ENCODE measurements at regions not wholly inside any gene's neighbourhood (a gene's known extent, or its start where the extent isn't known, plus 50 kb on each side); places are given as distances from the start of the nearest gene placed in this dataset.
"Not testable (repeated sequence)": the region's sequence is repeated elsewhere in the genome, so short reads cannot be mapped to it uniquely, and the experiment has no call there.

DNA sequence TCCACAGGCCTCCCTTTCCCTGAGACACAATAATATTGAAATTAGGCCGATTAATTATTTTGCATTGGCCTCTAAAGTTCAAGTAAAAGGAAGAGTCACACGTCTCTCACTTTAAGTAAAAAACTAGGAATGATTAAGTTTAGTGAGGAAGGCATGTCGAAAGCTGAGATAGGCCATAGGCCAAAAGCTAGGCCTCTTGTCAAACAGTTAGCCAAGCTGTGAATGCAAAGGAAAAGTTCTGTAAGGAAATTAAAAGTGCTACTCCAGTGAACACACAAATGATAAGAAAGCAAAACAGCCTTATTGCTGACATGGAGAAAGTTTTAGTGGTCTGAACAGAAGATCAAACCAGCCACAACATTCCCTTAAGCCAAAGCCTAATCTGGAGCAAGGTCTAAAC, 91.4 kb upstream of the ZC3H11B start:
- H3K27ac Mint-ChIP-seq; H3K9me3 Mint-ChIP-seq; H3K27me3 Mint-ChIP-seq; H3K4me3 Mint-ChIP-seq; H3K36me3 Mint-ChIP-seq (ENCODE audit: low read depth); ATAC-seq (replicated peaks); H3K4me1 Mint-ChIP-seq: not testable (repeated sequence)

GRCh38 chr1:219703368-219703639, 90.4 kb upstream of the ZC3H11B start:
- Mint-ChIP-seq H3K4me3 (no peak overlapping the region), H3K27me3 (no peaks in the 10 kb centered on the region), H3K9me3 (peaks cover 6% of the 10 kb centered on the region), H3K4me1 (no peaks in the 10 kb centered on the region), H3K36me3 (ENCODE audit: low read depth) (no peaks in the 10 kb centered on the region), H3K27ac (no peak overlapping the region)
- no peak for ATAC-seq (replicated peaks)

GRCh38 chr1:219701476-219701875, 88.6 kb upstream of the ZC3H11B start:
- no peak for ATAC-seq (replicated peaks)
- Mint-ChIP-seq H3K27ac (no peak overlapping the region), H3K4me3 (no peak overlapping the region), H3K36me3 (ENCODE audit: low read depth) (no peaks in the 10 kb centered on the region), H3K4me1 (no peaks in the 10 kb centered on the region), H3K9me3 (peaks cover 2% of the 10 kb centered on the region), H3K27me3 (no peaks in the 10 kb centered on the region)

DNA sequence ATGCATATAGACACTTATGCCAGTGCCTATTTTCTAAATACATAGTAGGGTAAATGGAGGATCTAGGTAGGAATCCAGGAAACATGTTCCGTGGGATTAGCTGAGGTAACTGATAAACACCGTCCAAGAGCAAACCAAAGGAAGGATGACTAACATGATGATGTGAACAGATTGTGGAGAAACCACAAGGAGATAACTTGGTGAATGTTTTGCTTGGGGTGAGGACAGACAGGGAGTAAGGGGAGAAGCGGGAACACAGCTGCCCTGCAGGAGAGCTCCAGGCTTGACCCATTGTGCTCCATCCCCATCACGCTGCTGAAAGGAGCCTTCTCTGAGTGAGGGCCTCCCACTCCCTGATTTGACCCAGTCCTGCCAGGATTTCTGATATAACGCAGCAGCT, 87.0 kb upstream of the ZC3H11B start:
- H3K9me3 Mint-ChIP-seq, result no peaks in the 10 kb centered on the region
- ATAC-seq (replicated peaks), result no peak
- H3K27me3 Mint-ChIP-seq, result no peaks in the 10 kb centered on the region
- no peak overlapping the region for H3K4me3 Mint-ChIP-seq
- H3K27ac Mint-ChIP-seq, result no peak overlapping the region
- no peaks in the 10 kb centered on the region for H3K4me1 Mint-ChIP-seq
- H3K36me3 Mint-ChIP-seq (ENCODE audit: low read depth), result no peaks in the 10 kb centered on the region

- no peak for ATAC-seq (replicated peaks)
- no peaks in the 10 kb centered on the region for H3K36me3 Mint-ChIP-seq (ENCODE audit: low read depth)
- no peaks in the 10 kb centered on the region for H3K27me3 Mint-ChIP-seq
- H3K4me1 Mint-ChIP-seq, result no peaks in the 10 kb centered on the region
- H3K27ac Mint-ChIP-seq, result no peak overlapping the region
- H3K4me3 Mint-ChIP-seq, result no peak overlapping the region
- H3K9me3 Mint-ChIP-seq, result peaks cover 3% of the 10 kb centered on the region
Observed at GRCh38 chr1:219697682-219698081, 84.8 kb upstream of the ZC3H11B start.

GRCh38 chr1:219692981-219693380, 80.1 kb upstream of the ZC3H11B start:
- H3K4me3 Mint-ChIP-seq, result no peak overlapping the region
- H3K4me1 Mint-ChIP-seq, result no peaks in the 10 kb centered on the region
- no peaks in the 10 kb centered on the region for H3K36me3 Mint-ChIP-seq (ENCODE audit: low read depth)
- no peak for ATAC-seq (replicated peaks)
- H3K27ac Mint-ChIP-seq, result no peak overlapping the region
- H3K27me3 Mint-ChIP-seq, result no peaks in the 10 kb centered on the region
- H3K9me3 Mint-ChIP-seq, result peaks cover 6% of the 10 kb centered on the region

GRCh38 chr1:219689774-219690173, 76.9 kb upstream of the ZC3H11B start:
- ATAC-seq (replicated peaks), result no peak
- Mint-ChIP-seq H3K4me3 (no peak overlapping the region), H3K27me3 (no peaks in the 10 kb centered on the region), H3K4me1 (no peaks in the 10 kb centered on the region), H3K9me3 (peaks cover 6% of the 10 kb centered on the region), H3K36me3 (ENCODE audit: low read depth) (no peaks in the 10 kb centered on the region), H3K27ac (no peak overlapping the region)

GRCh38 chr1:219687779-219688178, 74.9 kb upstream of the ZC3H11B start:
- Mint-ChIP-seq H3K4me3 (no peak overlapping the region), H3K27me3 (no peaks in the 10 kb centered on the region), H3K27ac (no peak overlapping the region), H3K4me1 (no peaks in the 10 kb centered on the region), H3K36me3 (ENCODE audit: low read depth) (no peaks in the 10 kb centered on the region), H3K9me3 (peaks cover 3% of the 10 kb centered on the region)
- ATAC-seq (replicated peaks), result no peak

GRCh38 chr1:219686171-219686570, 73.3 kb upstream of the ZC3H11B start:
- no peak for ATAC-seq (replicated peaks)
- Mint-ChIP-seq H3K9me3 (peaks cover 3% of the 10 kb centered on the region), H3K36me3 (ENCODE audit: low read depth) (no peaks in the 10 kb centered on the region)

DNA sequence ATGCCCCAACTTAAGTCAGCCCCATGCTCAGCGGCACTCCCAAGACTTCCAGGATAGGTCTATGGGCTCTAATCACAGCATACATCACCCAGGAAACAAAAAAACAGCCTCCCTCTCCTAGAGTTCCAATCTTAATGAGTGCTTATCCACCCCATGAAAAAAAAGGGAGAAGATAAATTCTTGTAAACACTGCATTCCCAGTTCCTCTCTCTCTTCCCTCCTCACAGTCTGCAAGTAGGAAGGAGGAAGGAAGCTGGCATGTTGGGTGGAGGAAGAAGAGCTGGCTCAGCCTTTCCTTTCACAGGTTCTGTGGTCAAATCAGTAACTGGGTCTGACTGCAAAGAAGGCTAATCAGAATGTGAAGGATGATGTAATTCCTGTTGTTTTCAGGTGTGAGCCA, 69.9 kb upstream of the ZC3H11B start:
- no peaks in the 10 kb centered on the region for H3K4me1 Mint-ChIP-seq
- H3K9me3 Mint-ChIP-seq, result no peaks in the 10 kb centered on the region
- no peak for ATAC-seq (replicated peaks)
- H3K36me3 Mint-ChIP-seq (ENCODE audit: low read depth), result no peaks in the 10 kb centered on the region
- no peak overlapping the region for H3K27ac Mint-ChIP-seq
- H3K27me3 Mint-ChIP-seq, result no peaks in the 10 kb centered on the region
- no peak overlapping the region for H3K4me3 Mint-ChIP-seq

More at GRCh38 chr1:219686171-219686570, 73.3 kb upstream of the ZC3H11B start:
- Mint-ChIP-seq H3K4me3 (no peak overlapping the region), H3K4me1 (no peaks in the 10 kb centered on the region), H3K27me3 (no peaks in the 10 kb centered on the region), H3K27ac (no peak overlapping the region)

DNA sequence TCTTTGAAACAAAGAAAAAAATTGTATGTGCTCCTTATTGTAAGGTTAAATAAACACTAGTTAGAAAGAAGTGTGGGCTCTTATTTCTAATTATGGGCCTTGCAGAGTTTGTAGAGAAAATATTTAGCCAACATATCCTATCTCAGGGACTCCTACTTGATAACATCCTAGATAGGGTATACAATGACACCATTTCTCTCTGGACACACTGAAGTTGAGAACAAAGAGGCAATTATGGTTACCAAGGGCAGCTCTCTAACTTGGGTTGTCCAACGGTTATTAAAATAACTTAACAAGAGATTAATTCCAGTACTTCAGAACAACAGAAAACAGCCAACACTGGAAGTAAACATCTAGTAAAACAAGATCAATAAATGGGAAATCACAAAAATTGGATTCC, 69.0 kb upstream of the ZC3H11B start:
- Mint-ChIP-seq H3K4me3 (no peak overlapping the region), H3K27ac (no peak overlapping the region), H3K36me3 (ENCODE audit: low read depth) (no peaks in the 10 kb centered on the region), H3K9me3 (no peaks in the 10 kb centered on the region), H3K4me1 (no peaks in the 10 kb centered on the region), H3K27me3 (no peaks in the 10 kb centered on the region)
- no peak for ATAC-seq (replicated peaks)

DNA sequence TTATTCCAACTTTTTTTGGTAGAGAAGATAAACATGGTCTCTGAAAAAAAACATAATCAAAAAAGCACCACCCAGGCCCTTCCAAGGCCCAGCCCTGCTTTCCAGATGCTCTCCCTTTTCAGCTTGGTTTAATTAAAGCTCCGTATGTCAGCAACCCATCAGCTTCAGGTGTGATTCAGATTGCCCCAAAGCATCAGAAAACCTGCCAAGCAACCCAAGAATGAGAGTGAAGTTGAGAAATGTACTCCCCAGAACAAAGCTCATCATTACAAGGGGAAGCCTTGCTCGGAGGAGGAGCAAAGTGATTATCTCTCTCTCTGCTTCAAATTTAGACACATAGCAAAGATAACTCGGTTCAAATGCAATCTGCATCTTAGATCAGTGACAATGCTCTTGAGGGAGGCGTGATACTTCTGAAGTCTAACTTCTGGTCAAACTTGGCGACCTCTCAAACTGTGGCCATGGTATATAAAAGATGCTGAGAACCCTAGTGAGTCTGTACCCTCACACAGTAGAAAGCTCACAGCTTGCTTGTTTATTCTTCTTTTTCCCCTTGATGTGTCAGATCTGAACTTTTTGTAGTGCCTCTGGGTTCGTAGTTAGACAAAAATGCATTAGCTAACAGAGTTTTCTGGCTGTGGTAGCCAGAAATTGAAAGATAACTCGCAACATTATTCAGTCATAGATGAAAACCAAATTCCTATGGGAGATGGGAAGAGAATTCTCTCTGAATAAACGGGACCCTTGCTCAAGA, 63.3 kb upstream of the ZC3H11B start:
- H3K4me1 Mint-ChIP-seq, result no peaks in the 10 kb centered on the region
- H3K36me3 Mint-ChIP-seq (ENCODE audit: low read depth), result no peaks in the 10 kb centered on the region
- no peak overlapping the region for H3K27ac Mint-ChIP-seq
- H3K9me3 Mint-ChIP-seq, result peaks cover 4% of the 10 kb centered on the region
- no peaks in the 10 kb centered on the region for H3K27me3 Mint-ChIP-seq
- H3K4me3 Mint-ChIP-seq, result no peak overlapping the region
- no peak for ATAC-seq (replicated peaks)

DNA sequence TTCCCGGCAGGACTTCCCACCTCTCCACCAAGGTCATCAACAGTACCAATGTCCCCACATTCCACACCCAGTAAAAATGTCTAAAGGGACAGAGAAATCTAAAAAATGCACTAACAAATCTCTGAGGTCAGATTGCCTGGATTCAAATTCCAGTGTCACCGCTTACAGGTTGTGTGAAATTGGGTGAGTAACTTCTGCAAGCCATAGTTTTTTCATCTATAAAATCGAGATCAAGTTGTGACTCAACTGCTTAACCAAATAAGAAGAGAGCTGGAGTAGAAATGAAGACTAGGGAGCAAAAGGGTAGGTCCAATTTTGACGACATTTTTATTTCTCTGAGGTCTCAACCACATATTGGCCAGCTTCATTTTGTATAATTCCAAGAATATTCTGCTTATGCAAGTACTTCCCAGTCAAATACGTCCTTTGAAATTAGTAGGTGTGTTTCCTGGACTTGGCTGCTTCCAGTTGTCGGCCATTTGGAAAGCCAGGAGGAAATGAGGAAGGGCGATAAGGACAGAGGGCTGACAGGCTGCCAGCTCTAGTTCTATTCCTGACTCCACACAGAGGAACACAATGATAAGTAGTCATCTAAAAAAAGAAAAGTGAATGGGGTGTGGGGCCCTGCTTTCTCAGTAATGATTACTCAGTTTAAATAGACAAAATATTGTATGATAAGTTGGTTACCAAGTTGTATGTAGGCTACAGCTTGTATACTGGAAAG, 57.7 kb upstream of the ZC3H11B start:
- H3K4me3 Mint-ChIP-seq, result no peak overlapping the region
- H3K36me3 Mint-ChIP-seq (ENCODE audit: low read depth), result no peaks in the 10 kb centered on the region

GRCh38 chr1:219669556-219669955, 56.7 kb upstream of the ZC3H11B start:
- Mint-ChIP-seq H3K9me3 (peaks cover 4% of the 10 kb centered on the region), H3K4me1 (no peaks in the 10 kb centered on the region)

More for the DNA sequence above, 57.7 kb upstream of the ZC3H11B start:
- Mint-ChIP-seq H3K27me3 (no peaks in the 10 kb centered on the region), H3K4me1 (no peaks in the 10 kb centered on the region), H3K9me3 (peaks cover 4% of the 10 kb centered on the region), H3K27ac (no peak overlapping the region)
- ATAC-seq (replicated peaks), result no peak

GRCh38 chr1:219669042-219669441, 56.1 kb upstream of the ZC3H11B start:
- H3K4me3 Mint-ChIP-seq, result no peak overlapping the region
- H3K27me3 Mint-ChIP-seq, result no peaks in the 10 kb centered on the region
- H3K36me3 Mint-ChIP-seq (ENCODE audit: low read depth), result no peaks in the 10 kb centered on the region
- peaks cover 4% of the 10 kb centered on the region for H3K9me3 Mint-ChIP-seq
- no peak for ATAC-seq (replicated peaks)
- no peaks in the 10 kb centered on the region for H3K4me1 Mint-ChIP-seq
- H3K27ac Mint-ChIP-seq, result no peak overlapping the region

More at GRCh38 chr1:219669556-219669955, 56.7 kb upstream of the ZC3H11B start:
- no peak for ATAC-seq (replicated peaks)
- no peaks in the 10 kb centered on the region for H3K36me3 Mint-ChIP-seq (ENCODE audit: low read depth)
- no peaks in the 10 kb centered on the region for H3K27me3 Mint-ChIP-seq
- no peak overlapping the region for H3K27ac Mint-ChIP-seq
- H3K4me3 Mint-ChIP-seq, result no peak overlapping the region

Measured in activated T-helper 17 cell treated with anti-CD3 and anti-CD28 coated beads, Interleukin-2, amount 50 U/mL, for 72 hours (primary cell).